Stimulated activated CD8-positive, alpha-beta memory T cell treated with anti-CD3 and anti-CD28 coated beads, Interleukin-15, amount 100 ng/mL, for 4 hours (primary cell): ENCODE measurements at regions not wholly inside any gene's neighbourhood (a gene's known extent, or its start where the extent isn't known, plus 50 kb on each side); places are given as distances from the start of the nearest gene placed in this dataset.
"Not testable (repeated sequence)": the region's sequence is repeated elsewhere in the genome, so short reads cannot be mapped to it uniquely, and the experiment has no call there.

Experiments used
- DNase-seq, 2 donors: peaks; one replicate each; pipeline ENCODE4 v3.0.0-alpha.2; 2020; ENCODE audit warnings: low read depth in 2 of 2

DNA sequence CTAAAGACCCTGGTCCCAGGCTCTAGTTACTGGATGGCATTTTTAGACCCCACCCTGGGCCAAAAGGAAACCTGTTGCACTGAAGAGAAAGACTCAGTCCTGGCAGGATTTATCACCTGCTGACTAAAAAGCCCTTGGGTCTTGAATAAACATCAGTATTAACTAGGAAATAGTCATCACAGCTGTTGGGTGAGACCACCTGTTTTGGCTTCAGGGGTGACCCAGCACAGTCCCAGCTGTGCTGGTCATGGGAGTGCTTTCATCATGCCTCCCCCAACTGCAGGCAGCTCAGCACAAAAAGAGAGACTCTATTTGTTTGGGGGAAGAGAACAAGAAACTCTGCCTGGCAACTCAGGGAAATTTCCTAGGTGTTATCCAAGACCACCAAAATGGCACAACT, 903.2 kb downstream of the C4orf33 start:
- DNase-seq, result no peak

GRCh38 chr4:130008461-130008860, 912.5 kb downstream of the C4orf33 start:
- DNase-seq, result no peak

DNA sequence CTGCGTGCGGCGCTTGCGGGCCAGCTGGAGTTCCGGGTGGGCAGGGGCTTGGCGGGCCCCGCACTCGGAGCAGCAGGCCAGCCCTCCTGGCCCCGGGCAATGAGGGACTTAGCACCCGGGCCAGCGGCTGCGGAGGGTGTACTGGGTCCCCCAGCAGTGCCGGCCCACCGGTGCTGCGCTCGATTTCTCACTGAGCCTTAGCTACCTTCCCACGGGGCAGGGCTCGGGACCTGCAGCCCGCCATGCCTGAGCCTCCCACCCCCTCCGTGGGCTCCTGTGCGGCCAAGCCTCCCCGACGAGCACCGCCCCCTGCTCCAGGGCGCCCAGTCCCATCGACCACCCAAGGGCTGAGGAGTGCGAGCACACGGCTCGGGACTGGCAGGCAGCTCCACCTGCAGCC, 916.9 kb downstream of the C4orf33 start:
- DNase-seq, result not testable (repeated sequence)

GRCh38 chr4:130021706-130022105, 925.8 kb downstream of the C4orf33 start:
- DNase-seq, result no peak

DNA sequence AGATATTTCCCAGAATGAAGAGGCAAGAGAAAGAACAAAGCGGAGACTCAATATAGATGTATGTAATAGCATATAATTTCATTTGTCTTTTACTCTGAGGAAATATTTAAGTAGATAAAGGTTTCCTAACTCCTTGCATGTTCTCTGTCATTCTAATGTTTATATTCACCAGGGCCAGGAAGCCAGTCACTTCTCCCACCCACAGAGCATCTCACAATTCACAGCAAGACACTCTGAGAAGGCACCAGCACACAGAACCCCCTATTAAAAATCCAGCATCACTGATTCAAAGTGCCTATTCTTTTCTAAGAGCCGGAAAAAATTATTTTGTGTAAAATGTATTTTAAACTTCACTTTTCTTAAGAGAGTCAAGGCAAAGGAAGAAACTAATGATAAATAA, 927.1 kb downstream of the C4orf33 start:
- no peak for DNase-seq

DNA sequence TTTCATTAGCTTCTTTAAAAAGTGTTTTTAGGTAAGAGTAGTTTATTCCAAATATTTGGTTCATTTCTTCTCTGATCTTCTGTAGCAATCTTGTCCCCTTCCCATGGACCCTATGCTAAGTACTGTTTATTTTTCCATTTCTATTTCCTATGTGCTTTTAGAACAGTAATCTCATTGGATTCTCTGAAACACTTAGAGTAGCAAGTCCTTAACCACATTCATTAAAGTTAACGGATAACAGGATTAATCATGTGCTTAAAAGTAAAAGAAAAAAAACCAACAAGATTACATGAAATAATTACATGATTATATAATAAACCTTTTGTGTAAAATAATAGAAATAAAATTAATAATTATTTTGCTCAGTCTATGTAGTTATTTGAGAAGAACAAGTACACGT, 929.7 kb downstream of the C4orf33 start:
- no peak for DNase-seq

DNA sequence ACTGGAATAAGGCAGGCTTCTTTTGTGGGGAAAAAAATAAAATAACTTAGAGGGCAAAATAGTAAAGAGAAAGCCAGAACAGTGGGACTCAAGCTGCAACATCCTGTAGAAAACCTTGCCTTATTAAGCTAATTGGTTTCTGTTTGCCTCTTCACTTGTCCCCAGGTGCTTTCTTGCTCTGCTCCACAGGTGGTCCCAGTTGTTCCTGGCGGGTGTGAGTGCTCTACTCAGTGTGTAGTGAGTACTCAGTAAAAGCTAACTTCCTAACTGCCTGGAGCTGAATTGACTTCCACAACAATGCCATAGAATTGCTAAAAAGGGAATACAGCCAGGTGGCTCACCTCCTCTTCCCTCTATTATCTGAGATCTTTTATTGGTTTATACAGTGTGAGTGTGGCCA, 930.2 kb downstream of the C4orf33 start:
- no peak for DNase-seq

DNA sequence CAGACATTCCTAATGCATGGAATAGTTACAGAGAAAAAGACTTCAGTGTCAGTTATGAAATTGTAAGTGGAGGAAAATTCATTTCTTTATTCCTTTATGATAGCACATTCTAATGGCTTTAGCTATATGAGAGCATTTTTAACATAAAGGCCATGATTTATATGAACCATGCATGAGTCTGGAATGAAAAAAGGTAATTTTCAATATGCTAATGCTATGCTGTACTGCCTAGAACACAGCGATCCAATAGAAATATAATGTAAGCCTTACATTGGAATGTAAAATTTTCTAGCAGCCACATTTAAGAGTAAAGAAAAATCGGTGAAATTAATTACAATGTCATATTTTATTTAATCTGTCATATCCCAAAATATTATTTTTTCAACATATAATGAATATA, 932.0 kb downstream of the C4orf33 start:
- no peak for DNase-seq

GRCh38 chr4:130028552-130028951, 932.6 kb downstream of the C4orf33 start:
- no peak for DNase-seq

DNA sequence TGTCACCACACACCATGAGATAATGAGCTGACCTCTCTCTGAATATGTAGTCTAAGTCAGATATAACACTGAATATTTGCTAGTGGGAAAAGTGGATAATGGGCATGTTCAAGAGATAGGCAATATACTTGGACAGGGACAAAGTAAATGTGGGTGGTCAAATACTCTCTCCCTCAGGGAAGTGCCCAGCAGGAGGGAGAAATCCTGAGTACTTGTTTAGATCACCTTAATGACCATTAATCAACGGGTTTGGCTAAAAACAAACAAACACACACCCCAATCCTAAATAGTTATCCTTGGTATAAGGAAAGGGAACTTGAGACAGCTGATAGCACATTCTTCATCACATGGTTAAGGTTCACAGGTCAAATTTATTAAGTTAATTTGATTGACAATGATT, 933.5 kb downstream of the C4orf33 start:
- DNase-seq, result no peak

DNA sequence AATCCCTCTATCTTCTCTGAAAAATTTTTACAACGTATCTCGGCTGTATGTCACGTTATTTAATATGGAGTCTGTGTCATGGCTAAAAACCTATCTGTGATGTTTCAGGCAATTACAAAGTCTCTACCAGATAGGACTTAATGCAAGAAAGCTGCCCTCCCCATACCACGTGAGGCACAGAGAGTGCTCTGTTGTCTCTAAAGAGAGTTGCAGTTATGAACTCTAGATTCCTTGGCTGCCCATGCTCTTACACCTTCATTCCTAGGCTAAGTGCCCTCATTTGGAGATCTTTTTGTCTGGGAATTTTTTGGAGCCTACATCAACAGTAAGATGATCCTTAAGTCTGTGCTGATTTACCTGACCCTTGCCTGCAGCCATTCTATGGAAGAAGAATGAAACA, 935.9 kb downstream of the C4orf33 start:
- no peak for DNase-seq

- not testable (repeated sequence) for DNase-seq
These were observed 937.7 kb downstream of the C4orf33 start for GRCh38 chr4:130033657-130034056.

DNA sequence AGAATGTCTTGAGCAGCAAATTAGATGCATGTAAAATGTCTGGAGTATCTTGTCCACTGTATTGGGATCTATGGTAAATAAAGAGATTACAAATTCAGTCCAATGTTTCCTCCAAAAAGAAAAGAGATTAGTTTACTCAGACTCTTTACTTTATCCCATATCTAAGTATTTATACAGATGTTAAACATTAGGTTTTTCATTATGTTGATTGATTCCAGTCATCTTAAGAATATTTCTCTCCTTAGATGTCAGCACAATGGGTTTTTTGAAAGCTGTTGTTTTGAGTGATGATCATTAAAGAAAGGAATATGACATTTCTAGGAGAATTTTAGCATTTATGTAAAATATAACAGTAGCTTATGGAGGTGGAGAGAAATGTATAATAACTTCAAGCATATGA, 938.9 kb downstream of the C4orf33 start:
- no peak for DNase-seq

- DNase-seq, result no peak
These were observed 939.4 kb downstream of the C4orf33 start for GRCh38 chr4:130035391-130035790.

- DNase-seq, result not testable (repeated sequence)
These were observed 941.9 kb downstream of the C4orf33 start for GRCh38 chr4:130037866-130038265.

- not testable (repeated sequence) for DNase-seq
These were observed 942.6 kb downstream of the C4orf33 start for GRCh38 chr4:130038540-130038939.

GRCh38 chr4:130043732-130044160, 947.8 kb downstream of the C4orf33 start:
- no peak for DNase-seq

- DNase-seq, result no peak
These were observed 949.0 kb downstream of the C4orf33 start for GRCh38 chr4:130044788-130045531.

GRCh38 chr4:130053723-130054122, 957.8 kb downstream of the C4orf33 start:
- DNase-seq, result no peak

- DNase-seq, result no peak
These were observed 959.0 kb downstream of the C4orf33 start for GRCh38 chr4:130054908-130055307.

DNA sequence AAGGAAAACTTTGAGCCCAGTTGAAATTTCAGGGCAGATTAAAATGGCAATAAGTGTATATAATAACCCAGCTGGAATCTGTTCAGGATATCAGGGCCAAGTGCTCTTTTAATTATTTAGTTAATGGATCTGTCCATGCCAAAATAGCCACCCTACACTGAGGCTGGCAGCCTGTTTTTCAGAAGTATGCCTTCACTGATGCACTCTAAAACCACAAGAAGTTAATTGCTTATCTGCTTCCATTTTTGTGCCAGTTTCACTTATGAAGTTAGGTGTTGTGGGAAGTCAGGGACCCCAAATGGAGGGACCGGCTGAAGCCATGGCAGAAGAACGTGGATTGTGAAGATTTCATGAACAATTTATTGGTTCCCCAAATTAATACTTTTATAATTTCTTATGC, 960.3 kb downstream of the C4orf33 start:
- DNase-seq, result no peak

- no peak for DNase-seq
These were observed 968.5 kb downstream of the C4orf33 start for GRCh38 chr4:130064471-130064870.

DNA sequence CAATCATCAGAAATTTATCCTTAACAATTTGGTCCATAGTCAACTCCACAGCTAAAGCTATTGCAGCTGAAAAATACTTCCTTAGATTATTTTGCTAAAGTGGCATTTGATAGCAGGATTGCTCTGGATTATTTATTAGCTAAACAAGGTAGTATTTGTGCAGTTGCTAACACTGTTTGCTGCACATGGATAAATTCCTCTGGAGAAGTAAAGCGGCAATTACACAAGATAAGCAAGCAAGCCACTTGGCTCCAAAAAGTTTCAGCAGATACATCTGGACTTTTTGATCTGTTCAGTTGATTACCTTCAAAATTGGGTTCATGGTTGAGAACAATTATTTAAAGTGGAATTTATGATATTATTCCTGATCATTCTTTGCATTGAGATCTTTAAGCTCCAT, 971.5 kb downstream of the C4orf33 start:
- no peak for DNase-seq

- no peak for DNase-seq
These were observed 972.1 kb downstream of the C4orf33 start for GRCh38 chr4:130068072-130068471.
